HG03139 (cell line): ENCODE measurements at regions not wholly inside any gene's neighbourhood (a gene's known extent, or its start where the extent isn't known, plus 50 kb on each side); places are given as distances from the start of the nearest gene placed in this dataset.
"Not testable (repeated sequence)": the region's sequence is repeated elsewhere in the genome, so short reads cannot be mapped to it uniquely, and the experiment has no call there.

ENCODE experiments used
- ATAC-seq: cut with Tn5 transposase; IDR thresholded peaks from one replicate; pipeline ENCODE4 v1.9.1; 2021; ENCODE audit not compliant: unreplicated experiment

- ATAC-seq = no peak
Measured at GRCh38 chr2:125584732-125585131, 1071.2 kb upstream of the GYPC start.

- no peak for ATAC-seq
Measured at GRCh38 chr2:125588780-125589179, 1067.2 kb upstream of the GYPC start.

GRCh38 chr2:125591954-125592353 is 1064.0 kb upstream of the GYPC start:
- ATAC-seq = no peak

- ATAC-seq = no peak
Measured at GRCh38 chr2:125593036-125593435, 1062.9 kb upstream of the GYPC start.

GRCh38 chr2:125596612-125597011 is 1059.3 kb upstream of the GYPC start:
- ATAC-seq = no peak

- ATAC-seq = no peak
Measured at GRCh38 chr2:125615438-125615837, 1040.5 kb upstream of the GYPC start.

- ATAC-seq = no peak
Measured at GRCh38 chr2:125630377-125630776, 1025.6 kb upstream of the GYPC start.

- ATAC-seq = no peak
Measured at GRCh38 chr2:125634662-125635061, 1021.3 kb upstream of the GYPC start.

- ATAC-seq = no peak
Measured at GRCh38 chr2:125638345-125638744, 1017.6 kb upstream of the GYPC start.

GRCh38 chr2:125642032-125642431 is 1013.9 kb upstream of the GYPC start:
- no peak for ATAC-seq

- no peak for ATAC-seq
Measured at GRCh38 chr2:125643128-125643527, 1012.8 kb upstream of the GYPC start.

- ATAC-seq = no peak
Measured at GRCh38 chr2:125643585-125643984, 1012.4 kb upstream of the GYPC start.

GRCh38 chr2:125644257-125644656 is 1011.7 kb upstream of the GYPC start:
- ATAC-seq = no peak

- ATAC-seq = no peak
Measured at GRCh38 chr2:125652280-125652679, 1003.7 kb upstream of the GYPC start.

- ATAC-seq = no peak
Measured at GRCh38 chr2:125654226-125654625, 1001.7 kb upstream of the GYPC start.

GRCh38 chr2:125656190-125656589 is 999.8 kb upstream of the GYPC start:
- ATAC-seq = no peak

- no peak for ATAC-seq
Measured at GRCh38 chr2:125658583-125658982, 997.4 kb upstream of the GYPC start.

- not testable (repeated sequence) for ATAC-seq
Measured at GRCh38 chr2:125660369-125660768, 995.6 kb upstream of the GYPC start.

GRCh38 chr2:125667630-125668029 is 988.3 kb upstream of the GYPC start:
- no peak for ATAC-seq

GRCh38 chr2:125679903-125680302 is 976.1 kb upstream of the GYPC start:
- ATAC-seq = no peak

- no peak for ATAC-seq
Measured at GRCh38 chr2:125680809-125681208, 975.1 kb upstream of the GYPC start.

- ATAC-seq = no peak
Measured at GRCh38 chr2:125681576-125681975, 974.4 kb upstream of the GYPC start.

GRCh38 chr2:125681976-125682805 is 973.8 kb upstream of the GYPC start:
- ATAC-seq = no peak
